HFFc6 (cell line): ENCODE measurements at regions not wholly inside any gene's neighbourhood (a gene's known extent, or its start where the extent isn't known, plus 50 kb on each side); places are given as distances from the start of the nearest gene placed in this dataset.

ENCODE experiments used
- DNase-seq: peaks from one replicate; pipeline ENCODE4 v3.0.0-alpha.2; 2018
- H3K27ac Mint-ChIP-seq: 2 replicates; pipeline ENCODE4 v1.8.0; 2020; ENCODE audit warnings: mild to moderate bottlenecking, mixed read lengths
- H3K27me3 Mint-ChIP-seq: 2 replicates; pipeline ENCODE4 v1.8.0; 2021; ENCODE audit warnings: mild to moderate bottlenecking, moderate library complexity, mixed read lengths; ENCODE audit not compliant: insufficient read depth
- H3K36me3 Mint-ChIP-seq: 2 replicates; pipeline ENCODE4 v1.8.0; 2021; ENCODE audit warnings: low read depth, mixed read lengths
- H3K4me1 Mint-ChIP-seq: 2 replicates; pipeline ENCODE4 v1.8.0; 2020; ENCODE audit warnings: low read depth, mixed read lengths
- H3K4me3 Mint-ChIP-seq: 2 replicates; pipeline ENCODE4 v1.8.0; 2020; ENCODE audit warnings: mild to moderate bottlenecking, moderate library complexity, mixed read lengths
- H3K9me3 Mint-ChIP-seq: 2 replicates; pipeline ENCODE4 v1.8.0; 2020; ENCODE audit warnings: mild to moderate bottlenecking, mixed read lengths
- TF ChIP-seq, protein P1 (sequence below): fragments of 200-600 bp; sonication (generic); IDR thresholded peaks from 2 replicates; pipeline ENCODE4 v1.5.0; 2021; ENCODE audit warnings: antibody characterized with exemption, mild to moderate bottlenecking

DNA sequence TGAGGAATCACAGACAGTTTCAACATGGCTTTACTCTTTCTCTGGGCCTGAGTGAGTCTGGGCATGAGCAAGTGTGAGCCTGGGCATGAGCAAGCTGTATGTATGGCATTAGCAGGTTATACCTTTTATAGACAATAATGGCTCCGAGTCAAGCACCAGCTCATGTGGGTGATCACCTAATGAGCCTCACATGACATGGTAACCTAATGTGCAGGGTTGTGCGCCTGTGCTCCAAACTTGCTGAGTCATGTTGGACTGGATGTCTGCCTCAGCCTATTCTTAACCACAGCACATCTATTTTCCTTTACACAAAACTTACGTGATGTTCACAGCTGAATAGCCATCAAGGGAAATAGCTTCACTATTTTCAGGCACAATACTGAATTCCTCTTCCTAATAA is 236.2 kb upstream of the NRIP1 start:
- H3K27ac Mint-ChIP-seq = no peak overlapping the region
- TF ChIP-seq, protein P1, sequence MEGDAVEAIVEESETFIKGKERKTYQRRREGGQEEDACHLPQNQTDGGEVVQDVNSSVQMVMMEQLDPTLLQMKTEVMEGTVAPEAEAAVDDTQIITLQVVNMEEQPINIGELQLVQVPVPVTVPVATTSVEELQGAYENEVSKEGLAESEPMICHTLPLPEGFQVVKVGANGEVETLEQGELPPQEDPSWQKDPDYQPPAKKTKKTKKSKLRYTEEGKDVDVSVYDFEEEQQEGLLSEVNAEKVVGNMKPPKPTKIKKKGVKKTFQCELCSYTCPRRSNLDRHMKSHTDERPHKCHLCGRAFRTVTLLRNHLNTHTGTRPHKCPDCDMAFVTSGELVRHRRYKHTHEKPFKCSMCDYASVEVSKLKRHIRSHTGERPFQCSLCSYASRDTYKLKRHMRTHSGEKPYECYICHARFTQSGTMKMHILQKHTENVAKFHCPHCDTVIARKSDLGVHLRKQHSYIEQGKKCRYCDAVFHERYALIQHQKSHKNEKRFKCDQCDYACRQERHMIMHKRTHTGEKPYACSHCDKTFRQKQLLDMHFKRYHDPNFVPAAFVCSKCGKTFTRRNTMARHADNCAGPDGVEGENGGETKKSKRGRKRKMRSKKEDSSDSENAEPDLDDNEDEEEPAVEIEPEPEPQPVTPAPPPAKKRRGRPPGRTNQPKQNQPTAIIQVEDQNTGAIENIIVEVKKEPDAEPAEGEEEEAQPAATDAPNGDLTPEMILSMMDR = no peak
- H3K9me3 Mint-ChIP-seq = no peaks in the 10 kb centered on the region; the same call in 1 of the 2 replicates
- H3K4me1 Mint-ChIP-seq = no peaks in the 10 kb centered on the region
- H3K4me3 Mint-ChIP-seq = no peak overlapping the region
- DNase-seq = no peak
- H3K36me3 Mint-ChIP-seq = no peaks in the 10 kb centered on the region
- peaks cover 8% of the 10 kb centered on the region; the same call in 1 of the 2 replicates for H3K27me3 Mint-ChIP-seq

DNA sequence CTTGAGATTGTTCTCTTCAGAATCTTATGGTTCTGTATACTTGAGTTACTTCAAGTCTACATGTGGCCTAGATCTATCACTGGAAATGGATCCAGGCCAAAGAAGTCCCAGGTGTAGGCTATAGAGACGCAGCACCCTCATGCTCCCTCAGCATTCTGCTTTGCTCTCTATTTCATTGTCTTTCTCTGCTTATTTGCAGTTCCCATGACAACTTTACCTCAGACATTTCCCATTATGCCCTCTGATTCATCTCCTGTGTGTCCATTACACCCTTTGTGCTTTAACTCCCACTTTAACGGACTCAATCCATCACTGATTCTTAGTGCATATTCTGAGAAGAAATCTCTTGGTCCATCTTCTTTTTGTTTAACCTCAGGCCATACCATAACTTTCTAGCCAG is 236.9 kb upstream of the NRIP1 start:
- H3K27ac Mint-ChIP-seq = no peak overlapping the region
- no peaks in the 10 kb centered on the region; the same call in 1 of the 2 replicates for H3K9me3 Mint-ChIP-seq
- H3K36me3 Mint-ChIP-seq = no peaks in the 10 kb centered on the region
- DNase-seq = no peak
- TF ChIP-seq, protein P1 = no peak
- no peaks in the 10 kb centered on the region for H3K4me1 Mint-ChIP-seq
- H3K27me3 Mint-ChIP-seq = peaks cover 8% of the 10 kb centered on the region; the same call in 1 of the 2 replicates
- no peak overlapping the region for H3K4me3 Mint-ChIP-seq

DNA sequence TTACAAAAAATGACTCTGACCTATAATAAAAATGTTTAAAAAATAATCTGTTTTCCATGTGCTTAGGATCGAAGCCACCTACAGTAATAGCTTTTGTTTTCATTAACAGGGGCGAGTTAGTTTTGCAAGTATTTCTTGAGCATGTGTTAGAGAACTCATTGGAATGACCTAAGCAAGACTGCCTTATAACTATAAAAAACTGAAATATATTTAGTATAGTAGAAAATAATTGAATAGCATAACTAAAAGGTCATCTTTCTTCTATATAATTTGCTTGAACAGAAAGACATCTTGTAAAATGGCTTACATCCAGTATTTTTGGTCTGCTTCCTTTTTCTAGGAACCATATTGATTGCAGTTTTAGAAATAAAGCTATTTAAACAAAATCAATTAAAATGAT is 241.5 kb upstream of the NRIP1 start:
- no peaks in the 10 kb centered on the region for H3K9me3 Mint-ChIP-seq
- H3K27me3 Mint-ChIP-seq = peaks cover 4% of the 10 kb centered on the region; the same call in 1 of the 2 replicates
- H3K4me1 Mint-ChIP-seq = no peaks in the 10 kb centered on the region
- TF ChIP-seq, protein P1 = no peak
- H3K4me3 Mint-ChIP-seq = no peak overlapping the region
- no peak for DNase-seq
- no peaks in the 10 kb centered on the region for H3K36me3 Mint-ChIP-seq
- H3K27ac Mint-ChIP-seq = no peak overlapping the region

DNA sequence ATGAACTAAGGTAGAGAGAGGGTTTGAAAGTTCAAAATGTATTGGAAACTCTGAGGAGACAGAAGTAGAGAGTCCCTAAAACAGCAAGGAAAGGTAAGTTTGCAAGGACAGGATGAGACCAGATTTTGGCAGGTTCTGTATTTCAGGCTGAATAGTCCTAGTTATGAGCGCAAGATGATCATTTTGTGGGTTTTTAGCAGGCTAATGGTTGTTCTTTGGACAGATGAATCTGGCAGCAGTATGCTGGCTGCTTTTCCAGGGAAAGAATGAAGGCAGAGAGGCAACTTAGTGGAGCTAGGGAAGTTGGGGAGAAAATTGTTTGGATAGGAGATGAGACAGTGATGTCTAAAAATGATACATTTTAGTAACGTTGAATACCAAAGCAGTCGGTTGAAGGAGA is 243.5 kb upstream of the NRIP1 start:
- H3K27ac Mint-ChIP-seq = no peak overlapping the region
- no peaks in the 10 kb centered on the region for H3K9me3 Mint-ChIP-seq
- no peaks in the 10 kb centered on the region for H3K4me1 Mint-ChIP-seq
- H3K4me3 Mint-ChIP-seq = no peak overlapping the region
- H3K27me3 Mint-ChIP-seq = no peaks in the 10 kb centered on the region; the same call in 1 of the 2 replicates
- no peak for DNase-seq
- TF ChIP-seq, protein P1 = no peak
- H3K36me3 Mint-ChIP-seq = no peaks in the 10 kb centered on the region

DNA sequence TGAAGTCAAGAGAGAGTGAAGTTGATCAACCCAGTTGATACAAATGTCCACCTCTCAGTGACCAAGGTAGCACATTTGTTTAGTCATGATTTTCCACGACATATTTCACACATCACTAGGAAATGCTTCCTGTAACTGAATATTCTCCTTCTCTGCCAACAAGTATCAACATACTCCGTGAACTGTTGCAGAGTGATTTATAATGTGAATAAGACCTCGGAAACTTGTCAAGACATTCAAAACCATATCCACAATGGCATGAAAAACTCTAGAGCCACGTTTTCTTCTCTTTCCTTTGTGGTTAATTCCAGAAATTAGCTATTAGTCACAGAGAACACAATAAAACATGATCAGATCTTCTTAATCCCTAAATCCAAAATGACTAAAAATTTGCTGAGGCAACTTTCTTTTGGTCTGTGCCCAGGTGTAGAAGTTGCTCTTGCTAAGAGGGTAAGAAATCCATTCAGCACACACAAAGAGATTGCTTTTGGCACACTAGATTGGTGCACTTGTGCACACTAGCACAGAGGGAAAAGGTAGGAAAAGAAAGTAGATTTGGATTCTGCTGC is 244.3 kb upstream of the NRIP1 start:
- Mint-ChIP-seq H3K27me3 (no peaks in the 10 kb centered on the region; the same call in none of the 2 replicates), H3K4me1 (no peaks in the 10 kb centered on the region), H3K27ac (no peak overlapping the region), H3K4me3 (no peak overlapping the region), H3K36me3 (no peaks in the 10 kb centered on the region), H3K9me3 (no peaks in the 10 kb centered on the region)
- no peak for DNase-seq
- TF ChIP-seq, protein P1 = no peak
